Esophagus muscularis mucosa (tissue), 3 donors: ENCODE measurements at regions not wholly inside any gene's neighbourhood (a gene's known extent, or its start where the extent isn't known, plus 50 kb on each side); places are given as distances from the start of the nearest gene placed in this dataset.

Experiments
- CTCF ChIP-seq, 3 experiments: fragments of 200-600 bp in 2 of 3; fragments of 450-650 bp in 1 of 3; sonication (generic) in 2 of 3; IDR thresholded peaks; one replicate each; pipeline ENCODE4 v1.5.1; 2017 to 2019; ENCODE audit warnings: antibody characterized with exemption in 3 of 3, mild to moderate bottlenecking in 2 of 3, moderate library complexity in 1 of 3
- POLR2A ChIP-seq: fragments of 450-650 bp; IDR thresholded peaks from one replicate; pipeline ENCODE4 v1.6.1; 2017; ENCODE audit warnings: antibody characterized with exemption, moderate library complexity, mild to moderate bottlenecking, low read depth

GRCh38 chr15:47339800-47340570 lies 377.3 kb upstream of the SEMA6D start:
- TF ChIP-seq CTCF (IDR thresholded peaks at IDR 0.05) (no peak), POLR2A (no peak)
